Activated CD4-positive, CD25-positive, alpha-beta regulatory T cell (primary cell): ENCODE measurements at regions not wholly inside any gene's neighbourhood (a gene's known extent, or its start where the extent isn't known, plus 50 kb on each side); places are given as distances from the start of the nearest gene placed in this dataset.
"Not testable (repeated sequence)": the region's sequence is repeated elsewhere in the genome, so short reads cannot be mapped to it uniquely, and the experiment has no call there.

Source experiments
- DNase-seq, 4 experiments: peaks; one replicate each; lab custom pipeline; 2025; lab: John Stamatoyannopoulos, UW

DNA sequence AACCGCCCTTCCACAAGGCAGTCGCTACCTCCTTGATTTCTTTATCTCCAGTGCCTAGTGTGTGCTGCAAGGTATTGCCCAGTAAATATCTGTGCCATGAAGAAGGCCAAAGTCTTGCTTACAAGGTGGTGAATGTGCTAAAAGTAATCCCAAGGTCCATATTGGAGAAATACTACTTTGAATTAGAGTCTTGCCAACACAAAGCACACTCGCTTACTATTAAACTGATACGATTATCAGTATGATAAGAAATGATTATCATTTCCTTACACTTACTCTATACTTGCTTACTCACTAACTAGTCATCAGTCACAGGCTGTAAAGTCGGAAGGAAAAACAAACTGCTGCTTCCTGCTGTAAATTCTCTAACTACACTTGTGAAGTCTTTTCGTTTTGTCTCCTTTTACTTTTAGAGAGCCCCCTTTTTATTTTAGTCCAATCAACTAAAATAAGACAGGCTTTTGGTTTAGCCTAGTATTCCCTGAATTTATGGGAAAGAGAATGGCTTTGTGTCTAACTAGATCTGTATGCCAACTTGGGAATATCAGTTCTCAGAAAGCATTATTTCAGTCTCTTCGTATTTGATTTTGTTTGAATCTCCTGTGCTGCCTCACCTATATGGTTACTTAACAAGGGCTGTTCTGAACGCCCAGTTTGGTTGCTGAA is 107.1 kb upstream of the TSC22D2 start:
- no peak for DNase-seq

DNA sequence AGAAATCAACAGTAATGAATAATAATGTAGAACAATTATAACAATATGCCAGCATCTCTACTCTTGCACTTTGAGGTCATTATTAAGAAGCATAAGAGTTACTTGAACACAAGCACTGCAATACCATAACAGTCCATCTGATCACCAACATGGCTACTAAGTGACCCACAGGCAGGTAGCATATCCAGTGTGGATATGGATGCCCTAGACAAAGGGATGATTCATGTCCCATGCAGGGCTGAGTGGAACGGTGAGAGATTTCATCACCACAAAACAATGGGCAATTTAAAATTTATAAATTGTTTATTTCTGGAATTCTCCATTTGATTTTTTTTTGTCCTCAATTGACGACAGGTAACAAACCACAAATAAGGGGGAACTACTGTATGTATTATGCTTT is 107.7 kb upstream of the TSC22D2 start:
- DNase-seq = no peak

DNA sequence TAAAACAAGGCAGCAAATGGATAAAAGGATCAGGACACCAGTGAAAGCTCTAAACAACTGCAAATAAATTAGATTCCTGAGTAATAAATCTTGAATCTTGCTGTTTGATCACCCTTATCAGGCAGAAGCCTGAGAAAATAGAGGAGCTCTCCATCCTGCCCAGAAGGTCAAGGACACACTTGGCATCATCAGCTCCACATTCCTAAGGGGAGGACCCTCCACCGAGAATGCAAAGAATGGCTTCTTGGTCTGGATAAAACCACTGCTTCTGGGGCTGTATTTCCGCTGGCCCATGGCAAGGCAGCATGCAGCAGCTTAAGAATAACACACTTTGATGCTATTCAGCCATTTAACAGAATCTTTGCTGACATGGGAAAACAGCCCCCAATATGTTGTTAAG is 108.9 kb upstream of the TSC22D2 start:
- DNase-seq = no peak

DNA sequence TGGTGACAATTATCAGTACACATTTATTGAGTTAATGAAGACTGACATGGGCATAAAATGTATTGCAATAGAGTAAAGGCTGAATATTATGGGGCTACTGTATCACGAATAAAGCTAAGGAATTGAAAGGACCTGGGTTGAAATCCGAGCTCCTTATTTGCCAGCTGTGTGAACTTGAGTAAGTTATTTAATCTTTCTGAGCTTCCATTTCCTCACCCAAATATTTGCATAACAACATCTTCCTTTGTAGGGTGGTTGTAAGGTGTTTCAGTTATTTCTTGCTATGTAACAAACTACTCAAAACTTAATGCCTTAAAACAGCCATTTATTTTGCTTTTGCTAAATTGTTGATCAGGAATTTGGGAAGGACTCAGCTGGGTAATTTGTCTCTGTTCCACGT is 111.1 kb upstream of the TSC22D2 start:
- DNase-seq = no peak

DNA sequence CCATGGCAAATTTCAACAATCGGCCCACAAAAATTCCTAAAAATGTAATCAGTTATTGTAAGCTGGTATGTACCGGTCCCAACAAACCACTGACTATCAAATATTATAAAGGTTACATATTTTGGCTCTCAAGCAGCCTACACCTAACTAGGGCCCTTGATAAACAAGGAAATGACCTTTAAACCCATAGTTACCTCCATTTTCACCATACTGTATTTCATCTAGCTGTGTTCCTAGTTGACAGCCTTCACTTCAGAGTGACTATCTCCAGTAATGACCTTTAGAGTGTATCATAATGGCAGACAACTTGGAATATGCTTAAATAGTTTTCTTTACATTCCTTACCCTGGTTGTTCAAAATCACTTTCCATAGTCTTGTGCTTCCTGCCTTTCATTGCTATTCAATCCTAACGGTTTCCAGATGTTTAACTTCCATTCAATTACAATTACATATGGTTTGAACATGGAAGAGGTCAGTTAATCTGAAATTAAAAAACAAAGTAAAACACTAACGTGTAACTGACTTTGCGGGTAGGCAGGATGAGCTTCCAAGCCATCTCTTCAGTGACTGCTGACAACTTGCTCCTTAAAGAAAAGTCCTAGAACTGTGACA is 111.9 kb upstream of the TSC22D2 start:
- DNase-seq = no peak

DNA sequence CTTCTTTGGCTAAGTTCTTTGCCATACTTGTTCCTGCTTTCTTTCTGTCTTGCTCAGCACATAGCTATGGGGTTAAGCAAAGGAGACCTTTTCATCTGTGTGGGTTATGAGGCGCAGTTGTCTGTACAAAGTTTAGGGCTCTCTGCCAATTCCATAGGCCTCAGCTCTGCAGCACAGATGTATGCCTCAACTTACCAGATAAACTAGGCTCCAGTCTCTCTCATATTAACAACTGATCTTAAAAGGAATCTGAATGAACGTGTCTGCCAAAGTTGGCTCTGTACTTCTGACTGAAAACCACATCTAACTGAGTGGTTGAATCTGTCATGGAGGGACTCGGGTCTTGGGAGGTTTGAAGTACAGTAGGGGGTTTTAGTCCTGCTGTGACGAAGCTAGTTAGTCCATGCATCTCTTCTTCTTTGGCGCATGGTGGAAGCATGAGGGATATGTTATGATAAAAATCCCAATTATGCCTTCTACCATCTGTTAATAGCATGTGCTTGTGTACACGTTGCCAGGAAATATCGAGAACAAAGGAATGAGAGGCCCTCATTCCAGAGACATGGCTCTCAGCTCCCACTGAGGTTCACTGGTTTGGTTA is 114.6 kb upstream of the TSC22D2 start:
- DNase-seq = no peak

DNA sequence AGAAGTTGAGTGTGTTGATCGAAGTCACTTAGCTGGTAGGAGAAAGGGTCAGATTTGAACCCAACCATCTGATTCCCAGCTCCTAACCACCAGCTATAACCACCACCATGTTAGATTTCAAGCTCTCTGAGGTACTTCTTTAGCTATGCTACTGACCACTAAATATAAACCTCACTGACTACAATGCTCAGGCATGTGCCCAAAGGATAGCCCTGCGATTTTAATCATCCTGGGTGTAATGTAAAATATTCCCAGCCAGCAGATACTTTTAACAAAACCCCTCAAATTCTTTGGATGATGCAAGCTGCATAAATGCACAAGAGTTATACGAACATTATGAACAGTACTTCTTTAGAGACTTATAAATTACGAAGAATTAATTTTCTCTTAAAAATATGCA is 115.2 kb upstream of the TSC22D2 start:
- no peak for DNase-seq

DNA sequence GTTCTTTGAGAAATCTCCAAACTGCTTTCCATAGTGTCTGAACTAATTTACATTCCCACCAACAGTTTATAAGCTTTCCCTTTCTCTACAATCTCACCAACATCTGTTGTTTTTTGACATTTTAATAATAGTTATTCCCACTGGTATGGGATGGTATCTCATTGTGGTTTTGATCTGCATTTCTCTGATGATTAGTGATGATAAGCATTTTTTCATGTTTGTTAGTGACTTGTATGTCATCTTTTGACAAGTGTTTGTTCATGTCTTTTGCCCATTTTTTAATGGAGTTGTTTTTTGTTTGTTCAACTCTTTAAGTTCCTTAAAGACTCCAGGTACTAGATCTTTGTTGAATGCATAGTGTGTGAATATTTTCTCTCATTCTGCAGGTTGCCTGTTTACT is 116.6 kb upstream of the TSC22D2 start:
- DNase-seq = no peak

DNA sequence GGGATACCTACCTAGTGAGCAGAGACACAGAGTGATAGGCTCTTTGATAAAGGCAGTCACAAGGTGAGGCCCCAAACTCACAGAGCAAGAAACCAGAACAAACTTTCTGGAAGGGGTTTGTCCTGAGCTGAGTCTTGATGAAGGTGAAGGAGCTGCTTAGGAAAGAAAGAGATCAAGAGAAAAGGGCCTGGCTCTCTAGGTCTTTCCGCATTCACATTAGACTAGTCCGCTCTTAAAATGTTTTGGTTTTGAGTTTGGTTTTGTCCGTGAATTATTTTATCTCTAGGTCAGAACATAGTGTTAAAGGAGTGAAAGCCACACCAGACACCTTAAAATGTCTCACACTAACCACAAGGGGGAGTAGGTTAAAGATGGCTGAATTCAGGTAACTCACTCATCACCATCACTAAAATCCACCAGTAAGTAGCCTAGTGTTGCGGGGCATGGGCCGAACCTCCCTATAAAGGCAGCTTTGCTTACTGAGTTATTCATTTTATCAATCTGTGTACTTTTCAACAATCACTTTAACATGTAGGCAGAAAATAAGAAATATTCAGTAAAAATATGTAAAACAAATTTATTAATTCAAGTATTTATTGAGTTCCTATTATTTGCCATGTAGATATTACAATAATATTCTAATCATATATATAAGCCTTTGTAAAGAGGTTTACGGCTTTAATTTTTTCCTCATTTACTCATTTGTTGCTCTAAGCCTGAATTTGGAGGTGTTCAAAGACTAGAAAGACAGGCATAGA is 121.5 kb upstream of the TSC22D2 start:
- no peak for DNase-seq

DNA sequence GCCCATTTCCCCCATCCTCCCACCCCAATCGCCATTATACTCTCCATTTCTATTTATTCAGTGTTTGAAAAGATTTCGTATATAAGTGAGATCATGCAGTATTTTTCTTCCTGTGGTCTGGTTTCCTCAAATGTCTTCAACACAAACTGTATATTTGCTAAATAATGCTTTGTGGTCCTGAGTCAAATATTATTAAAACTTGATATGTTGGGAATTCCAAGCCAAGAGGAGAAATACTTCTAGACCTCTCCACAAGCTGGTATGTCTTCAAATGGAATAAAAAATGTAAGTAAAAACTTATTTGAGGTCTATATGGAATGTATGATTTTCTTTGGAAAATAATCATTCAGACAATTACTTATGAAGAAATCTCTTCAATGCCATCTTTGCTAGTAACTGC is 122.5 kb upstream of the TSC22D2 start:
- no peak for DNase-seq

DNA sequence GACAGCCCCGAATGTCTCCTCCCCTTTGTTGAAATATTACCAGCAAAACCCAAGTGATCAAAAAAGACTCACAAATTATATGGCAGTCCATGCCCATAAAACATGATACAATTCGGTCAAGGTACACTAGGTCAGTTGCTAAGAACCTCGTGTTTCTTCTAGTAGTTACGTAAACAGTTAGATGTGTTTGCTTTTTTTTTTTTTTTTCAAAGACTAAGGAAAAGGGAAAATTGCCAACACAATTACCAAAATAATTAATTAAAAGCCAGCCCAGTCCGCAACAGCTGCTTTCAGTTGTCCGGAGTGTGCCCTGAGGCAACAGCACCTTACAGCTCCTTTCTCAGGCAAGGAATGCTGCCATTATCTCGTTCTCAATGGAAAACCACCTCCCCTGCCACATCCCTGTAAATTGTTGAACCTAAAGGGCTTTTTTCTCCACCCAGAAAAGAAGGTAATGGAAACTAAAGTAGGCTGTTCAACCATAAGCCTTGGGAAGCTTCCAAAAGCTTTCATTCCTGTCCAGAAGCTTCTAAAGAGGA is 129.2 kb upstream of the TSC22D2 start:
- DNase-seq = no peak

DNA sequence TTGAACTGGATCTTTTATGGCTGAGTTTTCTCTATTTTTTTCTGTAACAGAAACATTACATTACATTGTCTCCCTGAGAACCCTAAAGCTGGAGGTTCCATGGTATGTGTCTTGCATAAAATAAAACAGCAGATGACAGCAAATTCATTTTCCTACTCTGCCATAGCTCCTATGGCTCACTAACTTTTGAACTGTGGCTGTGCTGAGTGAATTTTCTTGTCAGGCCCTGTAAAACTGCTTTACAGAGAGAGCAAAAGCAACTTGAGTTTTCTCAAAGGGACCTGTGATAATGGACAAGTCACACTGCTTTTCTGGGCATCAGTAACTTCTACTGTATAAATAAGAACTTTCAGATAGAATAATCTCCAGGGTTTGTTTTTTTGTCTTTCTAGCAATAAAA is 129.9 kb upstream of the TSC22D2 start:
- no peak for DNase-seq

DNA sequence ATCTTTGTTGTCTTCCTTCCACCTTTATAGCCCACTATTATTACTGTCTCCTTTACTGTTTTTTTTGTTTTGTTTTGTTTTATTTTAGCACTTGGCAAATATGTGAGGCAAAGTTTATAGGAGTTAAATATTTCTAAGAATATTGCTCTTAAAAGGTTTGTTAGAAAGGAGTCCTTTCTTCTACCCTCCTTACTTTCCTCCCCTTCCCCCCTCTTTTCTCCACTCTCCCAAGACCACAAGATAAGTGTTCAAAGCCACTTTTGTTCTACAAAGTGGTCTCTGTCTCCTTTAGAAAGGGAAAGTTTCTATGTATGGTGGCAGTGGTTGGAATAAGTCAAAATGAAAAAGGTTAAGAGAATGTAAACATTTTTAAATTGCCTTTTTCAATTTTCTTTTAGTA is 130.7 kb upstream of the TSC22D2 start:
- no peak for DNase-seq

DNA sequence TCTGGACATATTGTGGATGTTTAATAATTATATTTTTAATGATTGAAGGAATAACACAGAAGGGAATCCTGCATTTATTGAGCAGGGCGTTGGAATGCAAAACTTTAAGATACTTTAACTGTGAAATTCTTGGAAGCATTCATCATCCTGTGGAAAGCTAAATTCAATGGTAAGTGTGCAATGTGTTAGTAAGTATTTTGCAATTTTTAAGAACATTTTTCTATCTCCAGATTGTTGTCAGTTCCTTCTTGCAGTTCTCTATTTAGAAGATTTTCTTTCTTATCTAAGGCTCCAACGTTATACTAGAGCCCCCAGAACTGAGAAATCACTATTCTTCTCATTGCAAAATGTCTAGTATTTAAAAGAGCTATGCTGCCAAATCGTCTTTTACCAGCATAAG is 132.2 kb upstream of the TSC22D2 start:
- no peak for DNase-seq

DNA sequence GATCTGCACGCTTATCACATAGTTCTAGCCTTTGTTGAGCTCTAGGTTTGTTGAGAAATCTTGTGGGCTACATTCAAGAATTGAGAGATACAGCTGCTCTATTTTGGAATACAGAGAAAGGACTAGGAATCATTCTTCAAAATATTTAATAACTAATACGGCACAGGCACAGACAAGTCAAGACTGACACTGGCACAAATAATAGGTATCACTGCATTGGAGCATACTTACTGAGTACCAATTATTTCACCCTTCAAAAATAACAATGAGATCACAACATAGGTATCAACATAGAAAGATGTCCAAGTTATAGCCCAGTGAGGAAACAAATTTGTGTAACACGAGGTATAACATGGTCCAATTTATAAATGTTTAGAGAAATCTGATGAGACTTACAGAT is 133.7 kb upstream of the TSC22D2 start:
- DNase-seq = no peak

DNA sequence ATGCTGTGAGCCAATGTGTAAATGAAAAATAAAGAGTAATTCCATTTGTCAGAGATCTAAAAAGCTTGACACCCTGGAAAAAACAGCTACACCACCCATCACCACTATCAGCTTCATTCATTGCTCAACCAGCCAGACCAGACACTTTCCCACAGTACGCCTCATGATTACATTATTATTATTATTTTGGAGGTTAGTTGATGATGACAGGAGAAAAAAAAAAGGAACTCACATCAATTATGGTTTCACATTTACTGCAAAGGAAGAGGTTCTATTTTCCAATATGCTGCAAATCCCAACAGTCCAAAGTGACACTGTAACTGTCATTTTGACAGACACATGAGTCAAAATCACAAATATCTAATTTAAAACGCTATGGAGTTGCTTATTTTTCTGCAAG is 134.7 kb upstream of the TSC22D2 start:
- DNase-seq = no peak

DNA sequence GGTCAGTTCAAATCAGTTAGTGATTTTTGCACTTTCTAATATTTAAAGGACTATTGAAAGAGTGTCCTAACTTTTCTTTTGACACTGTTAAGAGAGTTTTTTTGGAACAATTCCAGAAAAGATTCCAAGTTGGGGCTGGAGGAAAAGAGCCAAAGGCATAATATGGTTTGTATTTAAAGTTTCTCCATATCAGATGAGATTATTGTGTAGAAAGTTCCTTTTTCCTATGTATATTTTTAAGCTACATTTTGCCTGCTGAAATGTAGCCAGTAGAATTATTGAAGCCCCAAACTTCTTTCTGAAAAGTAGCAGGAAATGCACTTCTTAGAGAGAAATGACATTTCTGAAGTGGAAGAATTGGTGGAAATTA is 136.5 kb upstream of the TSC22D2 start:
- DNase-seq = no peak

DNA sequence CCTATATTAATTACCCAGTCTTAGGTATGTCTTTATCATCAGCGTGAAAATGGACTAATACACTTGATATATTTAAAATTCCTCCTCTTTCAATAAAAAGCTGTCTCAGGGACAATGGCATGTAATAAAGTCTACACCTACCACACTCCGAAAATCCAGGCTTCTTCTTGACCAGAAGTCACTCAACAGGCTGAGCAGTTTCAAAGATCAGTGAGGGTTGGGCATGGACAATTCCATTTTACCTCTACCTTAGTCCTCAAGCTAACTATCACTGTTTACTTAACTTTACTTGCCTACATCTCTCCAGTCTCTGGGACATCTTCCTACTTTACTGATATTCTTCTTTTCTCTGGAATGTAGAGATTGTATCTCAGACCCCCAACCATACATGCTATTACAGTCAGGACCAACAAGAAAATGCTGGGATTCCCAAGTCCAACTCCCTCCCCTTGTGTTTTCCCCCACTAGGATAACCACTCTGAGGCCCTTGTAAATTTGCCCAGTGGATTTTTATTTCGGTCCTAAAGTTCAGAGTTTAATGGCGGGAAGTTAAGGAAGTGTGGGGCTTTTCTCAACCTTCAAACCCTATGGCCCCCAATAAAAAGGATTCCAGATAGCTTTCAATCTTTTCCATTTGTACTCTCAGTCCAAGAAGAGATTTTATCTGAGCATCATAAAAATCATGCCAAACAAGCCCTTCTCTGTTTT is 137.1 kb upstream of the TSC22D2 start:
- DNase-seq = no peak

DNA sequence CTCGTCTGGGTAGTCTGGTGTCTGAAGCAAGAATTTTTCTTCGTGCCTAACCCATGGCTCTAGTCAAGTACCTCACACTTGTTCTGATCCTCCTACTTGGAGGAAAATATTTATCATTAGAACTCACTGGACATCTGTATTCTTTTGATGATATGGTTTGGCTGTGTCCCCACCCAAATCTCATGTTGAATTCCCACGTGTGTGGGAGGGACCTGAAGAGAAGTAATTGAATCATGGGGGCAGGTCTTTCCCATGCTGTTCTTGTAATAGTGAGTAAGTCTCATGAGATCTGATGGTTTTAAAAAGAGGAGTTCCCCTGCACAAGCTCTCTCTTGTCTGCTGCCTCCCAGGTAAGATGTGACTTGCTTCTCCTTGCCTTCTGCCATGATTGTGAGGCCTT is 137.7 kb upstream of the TSC22D2 start:
- DNase-seq = not testable (repeated sequence)

DNA sequence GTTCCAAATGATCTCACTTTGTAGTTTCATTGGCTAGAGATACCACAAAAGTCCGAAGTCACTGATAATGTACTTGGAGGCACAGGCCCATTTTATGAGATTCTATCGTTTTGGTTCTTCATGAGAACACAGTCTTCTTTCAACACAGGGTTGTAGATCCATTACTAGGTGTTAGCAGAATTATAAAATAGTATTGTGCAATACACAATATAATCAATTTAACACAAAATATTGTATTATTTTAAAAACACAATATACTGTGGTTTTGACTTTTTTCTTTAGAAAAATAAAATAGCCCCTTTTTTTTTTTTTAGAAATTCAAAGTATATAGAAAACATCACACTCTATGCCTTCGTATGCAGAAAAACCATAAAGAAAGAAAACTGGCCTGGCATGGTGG is 138.6 kb upstream of the TSC22D2 start:
- no peak for DNase-seq

DNA sequence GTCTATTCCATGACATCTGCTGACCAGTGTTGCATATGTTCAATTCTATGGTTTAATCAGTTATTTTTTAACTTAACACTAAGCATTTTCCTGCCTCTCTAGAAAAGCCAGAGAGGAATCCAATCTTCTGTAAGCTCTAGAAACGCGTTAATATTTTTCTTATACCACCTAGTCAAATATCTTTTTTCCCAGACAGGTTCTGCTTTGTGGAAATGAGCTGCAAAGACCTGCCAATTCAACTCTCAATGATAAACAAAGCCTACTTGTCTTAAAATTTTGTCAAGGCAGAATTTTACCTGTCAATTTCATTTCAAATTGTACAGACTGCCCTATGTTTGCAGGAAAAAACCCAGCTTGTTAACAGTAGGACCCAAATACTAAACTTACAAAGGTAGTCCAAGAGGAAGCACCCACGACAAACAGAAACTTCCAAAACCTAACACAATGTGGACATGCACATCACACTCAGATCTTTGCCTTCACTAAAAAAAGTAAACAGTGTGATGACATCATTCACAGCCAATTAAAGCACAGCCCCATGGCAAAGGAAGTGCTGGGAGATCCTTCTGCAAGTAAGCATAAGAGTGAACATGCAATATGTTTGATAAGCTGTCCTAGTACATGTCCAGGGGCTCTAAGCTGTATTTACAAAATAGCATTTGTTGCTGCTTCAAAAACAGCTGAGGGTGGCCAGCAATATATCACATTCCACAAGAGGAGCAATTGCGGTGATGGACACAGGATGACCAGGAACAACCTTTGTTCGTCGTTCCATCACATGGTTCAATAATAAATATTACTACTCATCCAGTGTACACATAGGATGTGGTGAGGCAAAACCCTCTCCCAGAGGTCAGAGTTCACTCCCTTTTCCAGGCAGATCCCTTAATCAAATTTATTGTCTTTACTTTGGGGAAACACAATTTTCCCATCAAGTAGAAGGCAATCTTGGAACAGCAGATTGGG is 139.4 kb upstream of the TSC22D2 start:
- DNase-seq = no peak
